Body of pancreas (tissue), 4 donors: ENCODE measurements at regions not wholly inside any gene's neighbourhood (a gene's known extent, or its start where the extent isn't known, plus 50 kb on each side); places are given as distances from the start of the nearest gene placed in this dataset.

Experiments
- ATAC-seq: fragments of 150-250 bp; one replicate; pipeline ENCODE4 v1.9.1; 2016
- DNase-seq, 4 donors: peaks; one replicate each; pipeline ENCODE4 v3.0.0-alpha.2; 2019
- H3K27ac ChIP-seq, 4 donors: fragments of 200-600 bp; sonication (generic); 1 replicate in 3 of 4; 2 replicates in 1 of 4; pipeline versions ENCODE4 v1.5.1 to v1.6.1; 2016 to 2019; ENCODE audit warnings: mild to moderate bottlenecking in 1 of 4, mixed read lengths in 1 of 4, moderate library complexity in 1 of 4
- H3K27me3 ChIP-seq, 2 donors: fragments of 200-600 bp; sonication (generic); one replicate each; pipeline ENCODE4 v1.6.0; 2016; ENCODE audit warnings: mild to moderate bottlenecking in 1 of 2
- H3K36me3 ChIP-seq, 2 donors: fragments of 200-600 bp; sonication (generic); replicated peaks in 1 of 2; 2 replicates each; pipeline ENCODE4 v1.5.1; 2016; ENCODE audit warnings: low read depth in 2 of 2; ENCODE audit not compliant: insufficient read depth in 1 of 2
- H3K4me1 ChIP-seq: fragments of 200-600 bp; sonication (generic); one replicate; pipeline ENCODE4 v1.6.0; 2016
- H3K4me3 ChIP-seq, 2 donors: fragments of 200-600 bp; sonication (generic); 1 replicate in 1 of 2; 2 replicates in 1 of 2; pipeline ENCODE4 v1.5.1; 2016 to 2019
- H3K9me3 ChIP-seq, 3 donors: fragments of 200-600 bp; sonication (generic); 1 replicate in 2 of 3; 2 replicates in 1 of 3; pipeline ENCODE4 v1.5.1; 2016
- POLR2A ChIP-seq, 3 donors: fragments of 450-650 bp; IDR thresholded peaks; one replicate each; pipeline ENCODE4 v1.6.1; 2016; ENCODE audit warnings: antibody characterized with exemption in 3 of 3, mild to moderate bottlenecking in 2 of 3
- WGBS, 2 donors: methylation state at CpG; one replicate each; pipeline ENCODE4 v1.1.5; 2017; 5-methylcytosine and 5-hydroxymethylcytosine counted together
- intact Hi-C: fragments of 100-400 bp; cut with DNase I; formaldehyde crosslinking; loops from one replicate; pipeline ENCODE4 v1.15.1; 2023
- TF ChIP-seq, protein P1 (sequence below), 7 experiments: fragments of 450-650 bp in 4 of 7; fragments of 200-600 bp in 3 of 7; sonication (generic) in 3 of 7; IDR thresholded peaks; one replicate each; pipeline ENCODE4 v1.5.1; 2016 to 2019; ENCODE audit warnings: antibody characterized with exemption in 7 of 7

DNA sequence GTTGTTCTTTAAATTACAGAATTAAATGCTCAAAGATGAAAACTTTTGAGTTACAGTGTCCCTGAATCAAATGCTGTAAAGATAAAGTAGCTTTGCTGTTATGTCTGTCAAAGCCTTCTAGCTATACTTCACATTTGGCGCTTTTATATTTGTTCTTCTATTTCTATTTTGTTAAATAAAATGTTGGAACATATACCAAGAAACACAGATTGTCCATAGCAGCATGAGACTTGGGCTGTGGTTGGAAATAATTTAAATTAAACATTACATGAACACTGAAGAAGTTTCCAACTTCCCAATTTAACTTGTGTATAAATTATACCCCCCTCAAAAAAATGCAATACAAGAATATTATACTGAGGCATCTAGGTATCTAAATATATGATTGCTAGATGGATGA, 249.8 kb downstream of the NR2F1-AS1 start:
- H3K4me3 ChIP-seq = no peak overlapping the region
- ATAC-seq (no peak), DNase-seq (no peak)
- TF ChIP-seq, protein P1, sequence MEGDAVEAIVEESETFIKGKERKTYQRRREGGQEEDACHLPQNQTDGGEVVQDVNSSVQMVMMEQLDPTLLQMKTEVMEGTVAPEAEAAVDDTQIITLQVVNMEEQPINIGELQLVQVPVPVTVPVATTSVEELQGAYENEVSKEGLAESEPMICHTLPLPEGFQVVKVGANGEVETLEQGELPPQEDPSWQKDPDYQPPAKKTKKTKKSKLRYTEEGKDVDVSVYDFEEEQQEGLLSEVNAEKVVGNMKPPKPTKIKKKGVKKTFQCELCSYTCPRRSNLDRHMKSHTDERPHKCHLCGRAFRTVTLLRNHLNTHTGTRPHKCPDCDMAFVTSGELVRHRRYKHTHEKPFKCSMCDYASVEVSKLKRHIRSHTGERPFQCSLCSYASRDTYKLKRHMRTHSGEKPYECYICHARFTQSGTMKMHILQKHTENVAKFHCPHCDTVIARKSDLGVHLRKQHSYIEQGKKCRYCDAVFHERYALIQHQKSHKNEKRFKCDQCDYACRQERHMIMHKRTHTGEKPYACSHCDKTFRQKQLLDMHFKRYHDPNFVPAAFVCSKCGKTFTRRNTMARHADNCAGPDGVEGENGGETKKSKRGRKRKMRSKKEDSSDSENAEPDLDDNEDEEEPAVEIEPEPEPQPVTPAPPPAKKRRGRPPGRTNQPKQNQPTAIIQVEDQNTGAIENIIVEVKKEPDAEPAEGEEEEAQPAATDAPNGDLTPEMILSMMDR (IDR thresholded peaks at IDR 0.05) = no peak
- TF ChIP-seq POLR2A (IDR thresholded peaks at IDR 0.05) = no peak
- H3K27me3 ChIP-seq = no peaks in the 10 kb centered on the region
- WGBS, 2 donors = 79 to 88% methylated on average over 1 of the region's 1 CpG
- no peaks in the 10 kb centered on the region for H3K36me3 ChIP-seq
- intact Hi-C loops = no loop called here
- no peaks in the 10 kb centered on the region for H3K9me3 ChIP-seq
- H3K27ac ChIP-seq = no peak overlapping the region
- no peaks in the 10 kb centered on the region for H3K4me1 ChIP-seq

DNA sequence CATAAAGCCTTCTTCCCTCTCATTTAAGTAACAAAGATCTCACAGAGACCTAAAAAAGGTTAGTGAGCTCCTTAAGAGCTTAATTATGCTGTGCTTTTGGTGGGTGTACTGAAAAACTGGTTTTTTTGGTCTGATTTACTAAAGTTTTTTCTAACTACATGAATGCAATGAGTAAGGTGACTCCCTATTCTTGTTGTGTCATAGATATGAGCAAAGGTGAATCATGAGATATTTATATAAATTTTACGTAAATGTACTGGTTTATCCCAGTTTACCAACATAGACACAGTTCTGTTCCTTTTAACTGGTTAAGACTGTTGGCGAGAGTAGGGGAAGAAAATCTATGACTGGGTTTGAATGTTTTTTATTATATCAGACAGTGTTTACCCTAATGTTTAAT, 250.5 kb downstream of the NR2F1-AS1 start:
- ATAC-seq = no peak
- intact Hi-C loops = no loop called here
- H3K4me1 ChIP-seq = no peaks in the 10 kb centered on the region
- WGBS, 2 donors = 43 to 44% methylated on average over 2 of the region's 2 CpGs
- H3K36me3 ChIP-seq = no peaks in the 10 kb centered on the region
- no peaks in the 10 kb centered on the region for H3K9me3 ChIP-seq
- TF ChIP-seq, protein P1 (IDR thresholded peaks at IDR 0.05) = no peak
- TF ChIP-seq POLR2A (IDR thresholded peaks at IDR 0.05) = no peak
- no peak overlapping the region for H3K27ac ChIP-seq
- H3K4me3 ChIP-seq = no peak overlapping the region
- DNase-seq = no peak
- no peaks in the 10 kb centered on the region for H3K27me3 ChIP-seq

GRCh38 chr5:93329756-93330155, 251.3 kb downstream of the NR2F1-AS1 start:
- 41 to 47% methylated on average over 1 of the region's 1 CpG for WGBS, 2 donors
- H3K36me3 ChIP-seq = no peaks in the 10 kb centered on the region
- H3K9me3 ChIP-seq = no peaks in the 10 kb centered on the region
- H3K27me3 ChIP-seq = no peaks in the 10 kb centered on the region
- ATAC-seq = no peak
- H3K4me3 ChIP-seq = no peak overlapping the region
- no peak overlapping the region for H3K27ac ChIP-seq
- no peaks in the 10 kb centered on the region for H3K4me1 ChIP-seq
- TF ChIP-seq POLR2A (IDR thresholded peaks at IDR 0.05) = no peak
- TF ChIP-seq, protein P1 (IDR thresholded peaks at IDR 0.05) = no peak
- no peak for DNase-seq
- intact Hi-C loops = no loop called here

DNA sequence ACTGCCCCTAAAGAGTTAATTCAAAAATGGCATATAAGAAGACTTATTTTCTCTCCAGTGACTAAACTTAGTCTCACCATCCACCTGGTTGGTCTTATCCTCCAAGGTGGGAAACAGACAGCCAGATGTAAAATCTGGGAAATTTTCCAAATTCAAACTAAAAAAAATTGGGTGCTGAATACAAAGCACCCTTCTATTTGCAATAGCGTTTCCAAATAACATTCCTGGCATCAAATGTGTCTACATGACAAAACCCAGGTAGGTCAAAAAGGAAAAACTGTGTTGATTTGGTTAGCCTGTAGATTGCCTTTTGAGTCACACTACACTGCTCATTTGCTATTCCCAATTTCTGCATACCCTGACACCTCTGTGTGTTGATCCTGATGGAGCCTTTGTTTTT, 252.2 kb downstream of the NR2F1-AS1 start:
- 23 to 30% methylated on average over 1 of the region's 1 CpG for WGBS, 2 donors
- H3K4me1 ChIP-seq = no peaks in the 10 kb centered on the region
- no peak overlapping the region for H3K4me3 ChIP-seq
- intact Hi-C loops = no loop called here
- no peaks in the 10 kb centered on the region for H3K9me3 ChIP-seq
- H3K36me3 ChIP-seq = no peaks in the 10 kb centered on the region
- no peak for TF ChIP-seq POLR2A (IDR thresholded peaks at IDR 0.05)
- TF ChIP-seq, protein P1 (IDR thresholded peaks at IDR 0.05) = no peak
- H3K27me3 ChIP-seq = no peaks in the 10 kb centered on the region
- no peak overlapping the region for H3K27ac ChIP-seq
- ATAC-seq (no peak), DNase-seq (no peak)

- TF ChIP-seq, protein P1 (IDR thresholded peaks at IDR 0.05) = no peak
- TF ChIP-seq POLR2A (IDR thresholded peaks at IDR 0.05) = no peak
- WGBS, 2 donors = 12 to 20% methylated on average over 1 of the region's 1 CpG
- H3K4me3 ChIP-seq = no peak overlapping the region
- no peaks in the 10 kb centered on the region for H3K4me1 ChIP-seq
- H3K9me3 ChIP-seq = no peaks in the 10 kb centered on the region
- intact Hi-C loops = no loop called here
- H3K36me3 ChIP-seq = no peaks in the 10 kb centered on the region
- no peaks in the 10 kb centered on the region for H3K27me3 ChIP-seq
- DNase-seq (no peak), ATAC-seq (no peak)
- no peak overlapping the region for H3K27ac ChIP-seq
Observed at GRCh38 chr5:93327605-93328004, 253.4 kb downstream of the NR2F1-AS1 start.
